Glomerular visceral epithelial cell (primary cell): ENCODE measurements at regions not wholly inside any gene's neighbourhood (a gene's known extent, or its start where the extent isn't known, plus 50 kb on each side); places are given as distances from the start of the nearest gene placed in this dataset.

Source experiments
- DNase-seq: peaks from one replicate; pipeline ENCODE4 v3.0.0-alpha.2; 2016; ENCODE audit errors: extremely low spot score

GRCh38 chr5:98657559-98657958, 115.9 kb upstream of the RGMB start:
- no peak for DNase-seq

- peak; percentile 13 for DNase-seq
These were observed 109.9 kb upstream of the RGMB start for GRCh38 chr5:98663521-98663920.

GRCh38 chr5:98664736-98665135, 108.7 kb upstream of the RGMB start:
- DNase-seq, result peak; percentile 21

GRCh38 chr5:98679963-98680362, 93.5 kb upstream of the RGMB start:
- DNase-seq, result peak; percentile 71

- no peak for DNase-seq
These were observed 83.5 kb upstream of the RGMB start for GRCh38 chr5:98690002-98690401.

GRCh38 chr5:98694902-98695301, 78.6 kb upstream of the RGMB start:
- no peak for DNase-seq

- no peak for DNase-seq
These were observed 75.1 kb upstream of the RGMB start for GRCh38 chr5:98698359-98698758.

- no peak for DNase-seq
These were observed 72.7 kb upstream of the RGMB start for GRCh38 chr5:98700730-98701129.

- no peak for DNase-seq
These were observed 67.6 kb upstream of the RGMB start for GRCh38 chr5:98705841-98706240.

- DNase-seq, result no peak
These were observed 63.8 kb upstream of the RGMB start for GRCh38 chr5:98709681-98710080.

- no peak for DNase-seq
These were observed 60.4 kb upstream of the RGMB start for GRCh38 chr5:98713027-98713426.

GRCh38 chr5:98713856-98714255, 59.6 kb upstream of the RGMB start:
- DNase-seq, result no peak

GRCh38 chr5:98714710-98715288, 58.7 kb upstream of the RGMB start:
- DNase-seq, result no peak

- no peak for DNase-seq
These were observed 52.1 kb upstream of the RGMB start for GRCh38 chr5:98721231-98721928.

GRCh38 chr5:98722188-98722587, 51.3 kb upstream of the RGMB start:
- no peak for DNase-seq

GRCh38 chr5:98723061-98723460, 50.4 kb upstream of the RGMB start:
- no peak for DNase-seq
